Stimulated activated CD4-positive, alpha-beta T cell treated with anti-CD3 and anti-CD28 coated beads, TNF-alpha, amount 100 ng/mL, for 1 hour (primary cell): ENCODE measurements at regions not wholly inside any gene's neighbourhood (a gene's known extent, or its start where the extent isn't known, plus 50 kb on each side); places are given as distances from the start of the nearest gene placed in this dataset.
"Not testable (repeated sequence)": the region's sequence is repeated elsewhere in the genome, so short reads cannot be mapped to it uniquely, and the experiment has no call there.

Experiments
- DNase-seq, 3 donors: peaks; one replicate each; pipeline ENCODE4 v3.0.0-alpha.2; 2020; ENCODE audit warnings: low read depth in 3 of 3, low spot score in 1 of 3

GRCh38 chr3:103297502-103297901 is 862.7 kb downstream of the ZPLD1 start:
- DNase-seq = not testable (repeated sequence)

- no peak for DNase-seq
These were observed 871.3 kb downstream of the ZPLD1 start for GRCh38 chr3:103306104-103306503.

DNA sequence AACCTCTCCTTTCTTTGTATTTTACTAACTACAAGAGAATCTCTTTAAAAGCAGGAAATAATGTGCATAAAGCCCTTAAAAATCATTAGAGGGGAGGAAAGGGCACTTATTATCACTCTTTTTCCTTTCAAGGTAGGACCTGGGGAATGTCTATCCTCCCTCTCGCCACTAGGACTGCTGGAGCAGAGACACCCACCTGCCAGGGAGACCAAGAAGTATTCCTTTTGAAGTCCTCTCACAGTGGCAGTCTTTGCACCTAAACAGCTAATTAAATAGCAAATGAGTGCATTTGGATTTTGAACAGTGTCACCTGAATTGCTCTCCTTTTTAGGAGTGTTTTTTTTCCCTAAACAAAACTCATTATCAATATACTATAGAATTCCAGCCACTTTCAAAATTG is 874.1 kb downstream of the ZPLD1 start:
- DNase-seq = no peak

DNA sequence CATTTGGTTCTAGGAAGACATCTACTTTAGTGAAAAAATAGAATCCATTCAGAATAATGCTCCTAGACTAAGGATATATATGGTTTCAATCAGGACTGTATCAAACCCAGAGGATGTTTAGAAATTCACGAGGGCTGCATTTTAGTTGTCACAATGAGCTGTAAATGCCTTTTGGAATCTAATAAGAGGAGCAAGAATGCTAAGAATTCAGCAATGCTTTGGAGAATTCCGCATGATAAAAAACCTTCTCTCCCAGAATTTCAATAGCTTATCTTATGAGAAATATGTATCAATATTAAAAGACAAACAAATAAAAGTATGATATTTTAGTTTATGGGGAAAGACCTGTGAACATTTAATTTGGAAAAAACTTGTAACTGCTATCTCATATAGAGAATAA is 885.1 kb downstream of the ZPLD1 start:
- no peak for DNase-seq

DNA sequence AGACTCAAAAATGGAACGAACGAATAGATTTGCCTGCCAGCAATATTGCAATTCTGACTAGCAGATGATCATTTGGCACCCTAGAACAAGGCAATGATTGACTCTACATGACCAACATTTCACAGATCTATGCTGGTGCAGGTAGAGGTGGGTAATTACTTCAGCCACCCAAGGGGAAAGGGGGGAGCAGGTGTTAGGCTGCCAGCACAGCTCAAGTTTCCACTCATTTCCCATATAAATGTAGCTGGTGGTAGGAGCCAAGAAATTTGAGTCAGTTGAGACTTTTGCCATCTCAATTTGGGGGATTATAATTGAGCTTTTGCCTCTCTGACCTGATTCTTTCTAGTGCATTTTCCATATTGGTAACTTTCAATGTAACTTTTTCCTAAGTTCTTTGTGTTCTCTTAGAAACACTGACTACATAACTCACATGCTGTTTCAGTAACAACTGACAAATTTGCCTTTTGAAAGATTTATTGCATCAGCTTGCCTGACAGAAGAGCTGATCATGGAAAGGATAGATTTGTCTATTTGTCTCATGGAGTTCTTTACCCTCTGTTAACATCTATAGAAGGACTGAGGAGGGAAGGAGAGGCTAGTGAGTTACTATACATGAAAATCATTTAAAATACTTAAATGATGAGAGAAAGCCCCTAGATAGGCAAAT is 902.5 kb downstream of the ZPLD1 start:
- DNase-seq = no peak

DNA sequence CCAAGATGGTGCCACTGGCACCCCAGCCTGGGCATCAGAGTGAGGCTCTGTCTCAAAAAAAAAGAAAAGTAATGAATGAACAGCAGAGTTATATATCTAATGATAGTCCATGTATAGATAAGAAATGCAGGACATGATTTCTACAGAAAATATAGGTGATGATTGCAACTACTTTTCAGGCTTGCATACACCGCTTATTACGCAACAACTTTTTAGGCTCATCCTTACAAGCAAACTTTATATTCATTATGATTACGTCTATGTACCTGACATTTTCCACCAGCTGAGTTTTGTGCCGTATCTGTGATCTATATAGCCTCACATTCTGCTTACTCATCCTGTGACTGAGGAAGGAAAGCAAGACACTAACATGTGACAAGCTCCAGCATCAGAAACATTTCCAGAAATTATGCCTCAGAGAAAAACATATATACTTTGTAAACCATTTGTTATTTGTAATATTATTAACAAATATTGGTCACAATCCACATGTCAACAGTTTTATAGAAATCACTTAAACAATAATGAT is 906.3 kb downstream of the ZPLD1 start:
- DNase-seq = no peak

DNA sequence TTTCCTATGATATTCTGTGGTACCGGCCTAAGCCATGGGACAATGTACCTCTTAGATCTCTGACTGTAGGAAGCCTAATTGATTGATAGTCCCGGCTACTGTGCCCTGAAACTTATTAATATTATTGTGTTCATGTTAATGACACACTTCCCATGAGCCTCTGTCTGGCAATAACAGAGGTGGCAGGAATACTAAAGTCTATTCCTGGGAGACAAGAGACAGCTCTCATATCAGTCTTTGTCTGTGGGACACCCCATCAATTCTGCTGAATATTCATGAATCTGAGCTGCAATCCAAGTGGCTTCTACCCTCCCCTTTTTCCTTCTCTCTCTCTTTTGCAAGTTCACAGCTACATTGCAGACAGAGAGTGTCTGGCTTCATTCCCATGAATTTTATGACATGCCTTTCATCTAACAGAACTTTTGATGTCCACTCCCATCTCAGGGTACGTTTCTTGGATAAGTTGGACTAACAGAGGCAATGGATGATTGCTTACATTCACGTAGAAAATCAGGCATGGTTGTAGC is 907.5 kb downstream of the ZPLD1 start:
- no peak for DNase-seq

DNA sequence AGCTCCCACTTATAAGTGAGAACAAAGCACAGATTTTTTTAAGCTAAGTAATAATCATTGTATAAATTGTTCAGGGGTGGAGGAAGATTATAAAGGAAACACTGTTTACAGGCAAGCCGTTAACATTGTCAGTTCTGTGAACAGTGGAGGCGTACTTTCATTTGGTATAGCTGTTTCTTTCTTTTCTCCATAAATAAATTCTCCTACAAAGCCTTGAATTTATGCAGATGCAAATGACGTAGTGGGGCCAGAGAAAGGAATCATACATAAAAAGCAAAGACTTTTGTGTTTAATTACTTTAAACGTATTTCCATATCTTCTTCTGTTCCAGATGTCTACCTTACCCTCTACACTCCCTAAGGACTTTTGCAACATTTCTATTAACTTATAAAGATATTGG is 914.9 kb downstream of the ZPLD1 start:
- DNase-seq = no peak

DNA sequence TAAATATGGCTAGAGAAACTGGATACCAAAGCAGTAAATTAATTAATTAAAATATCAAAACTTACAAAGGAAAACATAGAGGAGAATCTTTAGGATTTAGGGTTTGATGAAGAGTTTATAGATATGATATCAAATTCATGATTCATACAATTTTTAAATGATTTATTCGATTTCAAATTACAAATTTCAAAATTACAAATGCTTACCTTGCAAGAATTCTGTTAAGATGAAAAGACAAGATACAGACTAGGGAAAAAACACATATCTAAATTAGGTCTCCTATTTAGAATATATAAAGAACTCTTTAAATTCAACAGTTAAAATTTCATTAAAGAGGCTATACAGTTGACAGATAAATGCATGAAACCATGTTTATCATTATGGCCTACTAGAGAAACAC is 930.7 kb downstream of the ZPLD1 start:
- no peak for DNase-seq

GRCh38 chr3:103367481-103367880 is 932.7 kb downstream of the ZPLD1 start:
- DNase-seq = no peak

- no peak for DNase-seq
These were observed 936.6 kb downstream of the ZPLD1 start for GRCh38 chr3:103371411-103371810.

GRCh38 chr3:103372031-103372430 is 937.2 kb downstream of the ZPLD1 start:
- DNase-seq = no peak

DNA sequence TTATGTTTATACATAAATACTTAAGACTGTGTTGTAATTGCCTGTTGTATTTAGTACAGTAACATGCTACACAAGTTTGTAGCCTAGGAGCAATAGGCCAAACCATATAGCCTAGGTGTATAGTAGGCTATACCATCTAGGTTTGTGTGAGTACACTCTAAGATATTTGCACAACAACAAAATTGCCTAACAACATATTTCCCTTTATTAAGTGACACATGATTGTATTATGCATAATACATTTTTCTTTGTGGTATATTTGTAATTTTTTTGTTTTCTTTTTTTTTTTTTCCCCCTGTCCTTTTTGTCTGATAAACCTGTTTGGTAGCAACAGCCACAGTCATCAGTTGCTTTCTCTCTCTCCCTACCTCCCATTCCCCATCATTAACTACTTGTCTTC is 945.6 kb downstream of the ZPLD1 start:
- no peak for DNase-seq

- no peak for DNase-seq
These were observed 946.7 kb downstream of the ZPLD1 start for GRCh38 chr3:103381296-103382079.

- no peak for DNase-seq
These were observed 951.3 kb downstream of the ZPLD1 start for GRCh38 chr3:103385961-103386656.

DNA sequence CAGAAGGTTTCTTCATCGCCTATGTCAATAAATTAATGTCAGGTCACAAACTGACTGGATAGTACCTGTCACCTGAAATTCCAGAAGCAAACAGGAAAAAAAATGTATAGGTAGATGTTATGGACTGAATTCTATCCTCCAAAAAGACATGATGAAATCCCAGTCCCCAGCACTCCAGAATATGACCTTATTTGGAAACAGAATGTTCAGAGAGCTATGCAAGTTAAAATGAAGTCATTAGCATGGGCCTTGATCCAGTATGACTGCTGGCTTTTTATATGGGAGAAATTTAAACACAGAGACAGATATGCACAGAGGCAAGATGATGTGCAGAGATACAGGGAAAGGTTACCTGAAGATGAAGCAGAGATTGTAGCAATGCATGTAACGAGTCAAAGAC is 953.4 kb downstream of the ZPLD1 start:
- DNase-seq = no peak

DNA sequence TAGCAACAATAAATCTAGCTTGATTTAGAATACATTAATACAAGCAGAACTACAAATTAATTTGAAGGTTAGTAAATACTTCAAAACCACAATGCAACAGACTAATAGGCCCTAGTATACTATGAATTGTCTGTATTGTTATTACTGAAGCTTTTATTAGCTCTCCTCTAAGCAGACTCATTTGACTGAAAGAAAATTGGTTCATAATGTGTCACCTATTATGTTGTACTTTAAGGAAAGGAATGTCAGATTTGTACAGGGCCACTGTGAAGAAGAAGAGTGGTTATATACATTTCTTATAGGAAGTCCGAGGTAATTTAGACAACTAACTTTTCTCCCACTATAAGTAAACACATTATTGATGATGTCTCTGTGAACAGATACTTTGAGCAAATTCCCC is 954.5 kb downstream of the ZPLD1 start:
- DNase-seq = no peak

- DNase-seq = no peak
These were observed 958.8 kb downstream of the ZPLD1 start for GRCh38 chr3:103393395-103394186.

GRCh38 chr3:103403191-103403590 is 968.4 kb downstream of the ZPLD1 start:
- DNase-seq = no peak

DNA sequence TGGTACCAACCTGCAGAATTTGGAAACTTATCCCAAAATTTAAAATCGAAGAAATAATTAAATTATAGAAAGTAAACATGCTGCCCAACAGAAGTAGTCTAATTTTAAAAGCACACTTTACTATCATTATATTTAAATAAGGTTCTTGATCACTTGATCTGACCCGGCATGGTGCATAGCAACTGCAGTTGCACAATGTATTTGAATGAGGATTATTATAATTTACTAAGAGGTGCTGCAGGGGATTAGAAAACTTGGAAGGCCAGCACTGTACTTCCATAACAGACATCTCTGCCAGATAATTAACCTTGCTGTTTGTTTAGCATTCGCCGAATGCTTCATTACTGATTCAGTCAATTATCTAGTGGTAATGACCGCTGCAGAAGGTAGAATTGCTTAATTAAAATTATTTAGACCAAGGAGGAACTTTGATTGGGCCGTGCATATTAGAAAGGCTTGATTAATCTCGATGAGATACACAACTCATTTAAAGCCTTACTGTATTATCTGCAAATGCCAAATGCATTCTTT is 971.6 kb downstream of the ZPLD1 start:
- DNase-seq = no peak

DNA sequence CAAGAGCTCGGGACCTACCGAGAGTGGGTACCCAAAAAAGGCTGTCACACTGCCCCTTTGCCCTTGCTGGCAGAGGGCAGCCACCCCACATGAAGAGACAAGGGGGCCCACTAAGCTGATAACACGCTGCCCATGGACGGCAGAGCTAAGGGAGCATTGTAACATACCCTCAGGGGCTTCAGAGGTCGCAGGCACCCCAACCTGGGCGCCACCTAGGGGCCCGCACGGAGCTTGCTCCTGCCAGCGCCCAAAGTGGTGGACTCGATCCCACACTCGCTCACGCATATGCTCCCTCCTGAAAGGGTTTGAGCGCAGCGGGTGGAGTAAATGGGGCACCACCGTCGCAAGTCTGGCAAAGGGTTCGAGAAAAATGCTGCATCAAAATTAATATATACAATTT is 975.4 kb downstream of the ZPLD1 start:
- no peak for DNase-seq
